T-cell (primary cell): ENCODE measurements at regions not wholly inside any gene's neighbourhood (a gene's known extent, or its start where the extent isn't known, plus 50 kb on each side); places are given as distances from the start of the nearest gene placed in this dataset.

Experiments used
- ATAC-seq, 4 experiments: fragments of 200-7000 bp in 3 of 4; fragments of 150-1000 bp in 1 of 4; cut with Tn5 transposase; replicated peaks in 1 of 4; 1 replicate in 3 of 4; 2 replicates in 1 of 4; pipeline ENCODE4 v1.10.0; 2021; ENCODE audit warnings: moderate library complexity in 3 of 4, mild to moderate bottlenecking in 2 of 4, moderate number of reproducible peaks in 1 of 4
- CTCF ChIA-PET, 2 donors: fragments of 300-600 bp; sonication (Branson Sonifier 250); formaldehyde crosslinking; loops; one replicate each; lab custom pipeline; 2022; ENCODE audit warnings: antibody characterized with exemption in 2 of 2; lab: Charles Lee
- POLR2A ChIA-PET, 2 donors: fragments of 300-600 bp; sonication (Branson Sonifier 250); formaldehyde crosslinking; loops; one replicate each; lab custom pipeline; 2022; ENCODE audit warnings: antibody characterized with exemption in 2 of 2; lab: Charles Lee
- DNase-seq, 35 experiments: peaks; one replicate each; pipeline versions ENCODE4 v3.0.0 to v3.0.0-alpha.2; 2013 to 2023
- H3K27ac ChIP-seq: one replicate; pipeline ENCODE4 v1.5.1; 2013; ENCODE audit warnings: low read length
- H3K27me3 ChIP-seq, 2 experiments: replicated peaks in 1 of 2; 1 replicate in 1 of 2; 2 replicates in 1 of 2; pipeline versions ENCODE4 v1.6.1 to v1.7.0; 2013; ENCODE audit warnings: low read length in 1 of 2, mixed read lengths in 1 of 2; ENCODE audit not compliant: control insufficient read depth in 2 of 2, insufficient read depth in 2 of 2; ENCODE audit errors: extremely low read depth in 1 of 2
- H3K36me3 ChIP-seq, 2 donors: 1 replicate in 1 of 2; 2 replicates in 1 of 2; pipeline versions ENCODE4 v1.6.1 to v1.7.0; 2013; ENCODE audit warnings: low read length in 1 of 2; ENCODE audit not compliant: control insufficient read depth in 2 of 2, insufficient read depth in 1 of 2; ENCODE audit errors: extremely low read depth in 1 of 2
- H3K4me1 ChIP-seq, 2 experiments: 1 replicate in 1 of 2; 2 replicates in 1 of 2; pipeline versions ENCODE4 v1.6.1 to v1.7.0; 2013; ENCODE audit warnings: low read length in 2 of 2, mixed read lengths in 1 of 2; ENCODE audit not compliant: insufficient read depth in 2 of 2, control insufficient read depth in 1 of 2; ENCODE audit errors: extremely low read depth in 1 of 2
- H3K4me3 ChIP-seq, 2 donors: 1 replicate in 1 of 2; 2 replicates in 1 of 2; pipeline versions ENCODE4 v1.5.1 to v1.7.0; 2013; ENCODE audit warnings: mild to moderate bottlenecking in 2 of 2, low read length in 1 of 2, moderate library complexity in 1 of 2; ENCODE audit not compliant: control insufficient read depth in 1 of 2; ENCODE audit errors: extremely low read depth in 1 of 2
- H3K9me3 ChIP-seq: 2 replicates; pipeline ENCODE4 v1.7.0; 2013
- H3K27ac Mint-ChIP-seq, 2 donors: one replicate each; pipeline ENCODE4 v1.8.0; 2020 to 2021; ENCODE audit warnings: mild to moderate bottlenecking in 2 of 2, mixed read lengths in 2 of 2
- H3K27me3 Mint-ChIP-seq, 2 donors: one replicate each; pipeline ENCODE4 v1.8.0; 2021 to 2022; ENCODE audit warnings: mixed read lengths in 2 of 2
- H3K36me3 Mint-ChIP-seq: one replicate; pipeline ENCODE4 v1.8.0; 2021; ENCODE audit warnings: mixed read lengths
- H3K4me1 Mint-ChIP-seq, 3 donors: one replicate each; pipeline ENCODE4 v1.8.0; 2020 to 2022; ENCODE audit warnings: mixed read lengths in 3 of 3, mild to moderate bottlenecking in 1 of 3
- H3K4me3 Mint-ChIP-seq, 3 donors: one replicate each; pipeline ENCODE4 v1.8.0; 2020 to 2022; ENCODE audit warnings: mild to moderate bottlenecking in 3 of 3, mixed read lengths in 3 of 3, moderate library complexity in 3 of 3
- H3K9me3 Mint-ChIP-seq, 3 donors: one replicate each; pipeline ENCODE4 v1.8.0; 2020 to 2022; ENCODE audit warnings: mixed read lengths in 3 of 3
- WGBS: methylation state at CpG from one replicate; pipeline ENCODE4 v1.1.5; 2013; ENCODE audit warnings: missing lambda C conversion rate; ENCODE audit not compliant: insufficient coverage; 5-methylcytosine and 5-hydroxymethylcytosine counted together

GRCh38 chr1:168806952-168807351 lies 77.9 kb upstream of the DPT start:
- ChIA-PET POLR2A (no interaction called here), CTCF (no interaction called here)
- H3K9me3 Mint-ChIP-seq = no peaks in the 10 kb centered on the region
- H3K27ac Mint-ChIP-seq = no peak overlapping the region
- H3K36me3 Mint-ChIP-seq = no peaks in the 10 kb centered on the region
- H3K27me3 ChIP-seq = no peaks in the 10 kb centered on the region
- H3K4me3 ChIP-seq = no peak overlapping the region
- no peak overlapping the region for H3K27ac ChIP-seq
- WGBS = no CpG with 5 or more reads among the region's 2 CpGs
- no peaks in the 10 kb centered on the region for H3K36me3 ChIP-seq
- no peaks in the 10 kb centered on the region for H3K9me3 ChIP-seq
- peaks cover 11 to 19% of the 10 kb centered on the region in 2 donors for H3K27me3 Mint-ChIP-seq
- ATAC-seq (no peak), DNase-seq (no peak)
- no peaks in the 10 kb centered on the region for H3K4me1 Mint-ChIP-seq
- no peaks in the 10 kb centered on the region for H3K4me1 ChIP-seq
- no peak overlapping the region for H3K4me3 Mint-ChIP-seq

DNA sequence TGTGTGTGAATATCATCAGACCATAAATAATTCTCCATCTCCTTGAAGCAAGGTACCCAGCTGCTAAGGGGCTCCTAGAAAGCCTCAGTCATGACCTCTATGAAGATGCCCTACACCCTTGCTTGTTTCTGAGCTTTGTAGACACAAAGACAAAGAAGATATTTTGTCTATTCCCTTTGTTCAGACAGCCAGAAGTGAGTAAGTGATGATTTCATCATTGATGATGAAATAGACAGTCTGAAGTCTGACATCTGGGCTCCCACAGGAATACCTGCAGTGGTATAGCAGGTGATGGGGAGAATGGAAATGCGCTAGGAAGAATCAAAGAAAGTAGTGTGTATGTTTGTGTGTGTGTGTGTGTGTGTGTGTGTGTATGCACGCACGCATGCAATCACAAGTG lies 82.2 kb upstream of the DPT start:
- H3K4me1 ChIP-seq = no peaks in the 10 kb centered on the region
- H3K27me3 ChIP-seq = peaks cover 0 to 3% of the 10 kb centered on the region in 2 experiments
- H3K36me3 Mint-ChIP-seq = no peaks in the 10 kb centered on the region
- ATAC-seq = no peak
- H3K9me3 ChIP-seq = no peaks in the 10 kb centered on the region
- H3K27ac ChIP-seq = no peak overlapping the region
- peaks cover 11 to 19% of the 10 kb centered on the region in 2 donors for H3K27me3 Mint-ChIP-seq
- 88% methylated on average over 1 of the region's 3 CpGs for WGBS
- no peak overlapping the region for H3K27ac Mint-ChIP-seq
- H3K4me3 Mint-ChIP-seq = no peak overlapping the region
- POLR2A ChIA-PET = no interaction called here
- H3K4me3 ChIP-seq = no peak overlapping the region
- no peaks in the 10 kb centered on the region for H3K4me1 Mint-ChIP-seq
- no peaks in the 10 kb centered on the region for H3K9me3 Mint-ChIP-seq
- DNase-seq = no peak
- CTCF ChIA-PET = no interaction called here
- H3K36me3 ChIP-seq = no peaks in the 10 kb centered on the region

DNA sequence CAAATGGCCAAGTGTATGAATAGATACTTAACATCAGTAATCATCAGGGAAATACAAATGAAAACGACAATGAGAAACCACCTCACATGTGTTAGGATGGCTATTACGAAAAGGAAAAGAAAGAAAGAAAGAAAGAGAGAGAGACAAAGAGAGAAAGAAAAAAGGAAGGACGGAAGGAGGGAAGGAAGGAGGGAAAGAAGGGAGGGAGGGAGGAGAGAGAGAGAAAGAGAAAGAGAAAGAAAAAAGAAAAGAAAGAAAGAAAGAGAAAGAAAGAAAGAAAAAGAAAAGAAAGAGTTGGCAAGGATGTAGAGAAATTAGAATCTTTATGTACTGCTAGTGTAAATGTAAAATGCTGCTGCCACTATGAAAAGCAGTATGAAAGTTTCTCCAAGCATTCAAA lies 90.7 kb upstream of the DPT start:
- H3K9me3 ChIP-seq = no peaks in the 10 kb centered on the region
- no peak overlapping the region for H3K4me3 Mint-ChIP-seq
- H3K27ac Mint-ChIP-seq = no peak overlapping the region
- H3K9me3 Mint-ChIP-seq = peaks cover 0 to under 1% (median 0%) of the 10 kb centered on the region in 3 donors
- no peaks in the 10 kb centered on the region for H3K36me3 Mint-ChIP-seq
- POLR2A ChIA-PET = no interaction called here
- H3K27ac ChIP-seq = no peak overlapping the region
- H3K4me1 Mint-ChIP-seq = peaks cover 0 to 4% (median 0%) of the 10 kb centered on the region in 3 donors
- H3K4me3 ChIP-seq = no peak overlapping the region
- DNase-seq (no peak), ATAC-seq (no peak)
- H3K36me3 ChIP-seq = no peaks in the 10 kb centered on the region
- H3K27me3 Mint-ChIP-seq = no peaks in the 10 kb centered on the region
- peaks cover 0 to 2% of the 10 kb centered on the region in 2 experiments for H3K4me1 ChIP-seq
- CTCF ChIA-PET = interaction anchor here in 1 of 2 donors (0.6 kb wide), 1 partner anchor 532 kb away, joined by 3 read pairs; no protein-coding TSS in a partner anchor
- no peaks in the 10 kb centered on the region for H3K27me3 ChIP-seq
- 90% methylated on average over 1 of the region's 3 CpGs for WGBS

DNA sequence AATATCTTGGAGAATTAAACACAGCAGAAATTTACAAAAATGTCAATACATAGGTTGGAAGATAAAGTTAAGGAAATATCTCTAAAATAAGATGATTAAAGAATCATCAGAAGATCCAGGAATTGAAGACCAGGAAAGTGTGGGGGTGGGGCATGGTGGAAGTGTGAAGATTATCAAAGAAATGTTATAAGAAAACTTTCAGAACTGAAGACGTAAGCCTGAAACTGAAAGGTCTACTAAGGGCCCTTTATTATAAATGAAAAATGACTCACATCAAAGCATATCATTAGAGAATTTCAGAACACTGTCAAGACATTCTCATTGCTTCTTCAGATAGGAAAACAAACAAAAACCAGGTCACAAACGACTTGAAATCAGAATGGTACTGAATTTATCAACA lies 92.4 kb upstream of the DPT start:
- Histone ChIP-seq H3K9me3 (no peaks in the 10 kb centered on the region), H3K4me1 (peaks cover 0 to 2% of the 10 kb centered on the region in 2 experiments), H3K27me3 (no peaks in the 10 kb centered on the region), H3K27ac (no peak overlapping the region), H3K36me3 (no peaks in the 10 kb centered on the region), H3K4me3 (no peak overlapping the region)
- ATAC-seq (no peak), DNase-seq (no peak)
- H3K4me1 Mint-ChIP-seq = peaks cover 0 to 4% (median 0%) of the 10 kb centered on the region in 3 donors
- WGBS = no CpG with 5 or more reads among the region's 2 CpGs
- H3K4me3 Mint-ChIP-seq = no peak overlapping the region
- H3K9me3 Mint-ChIP-seq = peaks cover 0 to 3% (median 0%) of the 10 kb centered on the region in 3 donors
- POLR2A ChIA-PET = no interaction called here
- no peak overlapping the region for H3K27ac Mint-ChIP-seq
- CTCF ChIA-PET = interaction anchor here in 1 of 2 donors (0.7 kb wide), 1 partner anchor 9 kb away, joined by 4 read pairs; no protein-coding TSS in a partner anchor
- no peaks in the 10 kb centered on the region for H3K27me3 Mint-ChIP-seq
- H3K36me3 Mint-ChIP-seq = no peaks in the 10 kb centered on the region

- ChIA-PET CTCF (interaction anchor here in 1 of 2 donors (0.7 kb wide), 1 partner anchor 11 kb away, joined by 3 read pairs; no protein-coding TSS in a partner anchor), POLR2A (no interaction called here)
- Mint-ChIP-seq H3K9me3 (peaks cover 0 to 3% (median 0%) of the 10 kb centered on the region in 3 donors), H3K27me3 (no peaks in the 10 kb centered on the region), H3K4me3 (no peak overlapping the region), H3K36me3 (no peaks in the 10 kb centered on the region), H3K27ac (no peak overlapping the region), H3K4me1 (peaks cover 0 to 4% (median 0%) of the 10 kb centered on the region in 3 donors)
- Histone ChIP-seq H3K4me1 (peaks cover 0 to 2% of the 10 kb centered on the region in 2 experiments), H3K27ac (no peak overlapping the region), H3K9me3 (no peaks in the 10 kb centered on the region), H3K4me3 (no peak overlapping the region), H3K27me3 (no peaks in the 10 kb centered on the region), H3K36me3 (no peaks in the 10 kb centered on the region)
- no peak for DNase-seq
- no CpG with 5 or more reads among the region's 2 CpGs for WGBS
- ATAC-seq = no peak
Observed at GRCh38 chr1:168822911-168823310, 93.9 kb upstream of the DPT start.

- DNase-seq = no peak
- H3K9me3 ChIP-seq = no peaks in the 10 kb centered on the region
- WGBS = 100% methylated on average over 1 of the region's 4 CpGs
- ATAC-seq = no peak
- Mint-ChIP-seq H3K4me3 (no peak overlapping the region), H3K27ac (no peak overlapping the region), H3K27me3 (no peaks in the 10 kb centered on the region), H3K9me3 (peaks cover 0 to 3% (median 0%) of the 10 kb centered on the region in 3 donors), H3K4me1 (peaks cover 0 to 4% (median 0%) of the 10 kb centered on the region in 3 donors), H3K36me3 (no peaks in the 10 kb centered on the region)
- H3K4me3 ChIP-seq = no peak overlapping the region
- ChIA-PET POLR2A (no interaction called here), CTCF (no interaction called here)
- no peaks in the 10 kb centered on the region for H3K36me3 ChIP-seq
- no peaks in the 10 kb centered on the region for H3K27me3 ChIP-seq
- H3K4me1 ChIP-seq = peaks cover 0 to 2% of the 10 kb centered on the region in 2 experiments
- H3K27ac ChIP-seq = no peak overlapping the region
Observed at GRCh38 chr1:168823988-168824387, 95.0 kb upstream of the DPT start.
